BJ (cell line): ENCODE measurements at regions not wholly inside any gene's neighbourhood (a gene's known extent, or its start where the extent isn't known, plus 50 kb on each side); places are given as distances from the start of the nearest gene placed in this dataset.

Experiments
- CTCF ChIA-PET: fragments of 350-600 bp; formaldehyde crosslinking; extraction: SDS; loops from one replicate; lab custom pipeline; 2021; ENCODE audit warnings: antibody characterized with exemption, inconsistent platforms; lab: Yijun Ruan, JAX
- POLR2A ChIA-PET: fragments of 300-600 bp; sonication (Branson Sonifier 250); formaldehyde crosslinking; extraction: SDS; loops from one replicate; lab custom pipeline; 2021; ENCODE audit warnings: antibody characterized with exemption; lab: Charles Lee
- DNase-seq: peaks from one replicate; pipeline ENCODE4 v3.0.0-alpha.2; 2011; ENCODE audit warnings: low read depth
- H3K27me3 ChIP-seq: 2 replicates; pipeline ENCODE4 v1.6.0; 2011; ENCODE audit warnings: low read length; ENCODE audit not compliant: control insufficient read depth, insufficient read depth
- H3K36me3 ChIP-seq: 2 replicates; pipeline ENCODE4 v1.5.1; 2011; ENCODE audit warnings: low read length; ENCODE audit not compliant: control insufficient read depth, insufficient read depth
- H3K4me3 ChIP-seq: 2 replicates; pipeline ENCODE4 v1.5.1; 2011; ENCODE audit warnings: low read depth, mild to moderate bottlenecking, control low read depth, low read length
- TF ChIP-seq, protein P1 (sequence below): IDR thresholded peaks from 2 replicates; pipeline ENCODE4 v1.5.1; 2011; ENCODE audit warnings: low read depth, mild to moderate bottlenecking, control low read depth, inconsistent platforms, low read length, moderate library complexity; ENCODE audit not compliant: insufficient read depth

DNA sequence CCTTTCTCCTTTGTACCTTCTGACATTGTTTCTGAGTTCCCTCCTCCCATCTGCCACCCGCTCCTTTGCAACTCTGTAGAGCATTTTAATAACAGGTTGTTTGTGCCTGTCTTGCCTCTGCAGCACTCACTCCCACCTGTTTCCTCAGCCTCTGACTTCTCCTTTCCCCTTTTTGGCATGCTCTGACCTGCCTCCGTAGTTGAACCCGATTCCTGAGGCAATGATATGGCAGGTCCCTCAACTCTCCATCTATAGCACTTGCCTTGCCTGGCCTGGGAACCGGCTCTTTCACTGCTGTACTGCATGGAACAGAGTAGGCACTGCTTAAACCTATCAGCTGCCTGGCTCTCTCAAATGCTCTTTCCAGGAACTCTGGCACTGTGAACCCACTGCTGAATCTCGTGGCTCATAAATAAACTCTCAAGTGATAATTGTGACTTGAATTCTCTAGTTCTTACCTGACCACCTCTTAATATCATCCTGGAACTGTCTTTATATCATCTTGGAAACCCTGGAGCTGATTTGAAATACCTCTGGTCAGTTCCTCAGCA is 50.3 kb downstream of the UTRN start:
- no peaks in the 10 kb centered on the region for H3K36me3 ChIP-seq
- H3K27me3 ChIP-seq = no peaks in the 10 kb centered on the region
- CTCF ChIA-PET = no interaction called here
- TF ChIP-seq, protein P1, sequence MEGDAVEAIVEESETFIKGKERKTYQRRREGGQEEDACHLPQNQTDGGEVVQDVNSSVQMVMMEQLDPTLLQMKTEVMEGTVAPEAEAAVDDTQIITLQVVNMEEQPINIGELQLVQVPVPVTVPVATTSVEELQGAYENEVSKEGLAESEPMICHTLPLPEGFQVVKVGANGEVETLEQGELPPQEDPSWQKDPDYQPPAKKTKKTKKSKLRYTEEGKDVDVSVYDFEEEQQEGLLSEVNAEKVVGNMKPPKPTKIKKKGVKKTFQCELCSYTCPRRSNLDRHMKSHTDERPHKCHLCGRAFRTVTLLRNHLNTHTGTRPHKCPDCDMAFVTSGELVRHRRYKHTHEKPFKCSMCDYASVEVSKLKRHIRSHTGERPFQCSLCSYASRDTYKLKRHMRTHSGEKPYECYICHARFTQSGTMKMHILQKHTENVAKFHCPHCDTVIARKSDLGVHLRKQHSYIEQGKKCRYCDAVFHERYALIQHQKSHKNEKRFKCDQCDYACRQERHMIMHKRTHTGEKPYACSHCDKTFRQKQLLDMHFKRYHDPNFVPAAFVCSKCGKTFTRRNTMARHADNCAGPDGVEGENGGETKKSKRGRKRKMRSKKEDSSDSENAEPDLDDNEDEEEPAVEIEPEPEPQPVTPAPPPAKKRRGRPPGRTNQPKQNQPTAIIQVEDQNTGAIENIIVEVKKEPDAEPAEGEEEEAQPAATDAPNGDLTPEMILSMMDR = no peak
- no peak for DNase-seq
- no peak overlapping the region for H3K4me3 ChIP-seq
- POLR2A ChIA-PET = no interaction called here

DNA sequence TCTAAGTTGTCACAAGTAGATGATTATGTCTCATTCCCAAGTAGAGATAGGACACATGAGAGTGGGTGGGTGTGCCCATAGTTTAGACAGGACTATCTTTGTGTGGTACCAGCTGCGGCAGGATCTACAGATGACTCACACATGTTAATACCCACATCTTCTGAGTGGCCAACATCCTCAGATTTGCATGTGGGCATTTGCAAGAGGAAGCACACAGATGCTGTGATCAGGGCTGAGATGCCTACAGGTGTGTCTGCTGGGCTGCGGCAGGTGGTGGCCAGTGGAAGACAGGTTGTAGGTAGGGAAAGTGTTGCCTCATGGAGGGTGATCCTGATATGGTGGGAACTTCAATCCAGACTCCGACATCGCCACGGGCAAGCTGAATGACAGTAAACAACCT is 50.8 kb downstream of the UTRN start:
- Histone ChIP-seq H3K4me3 (no peak overlapping the region), H3K36me3 (no peaks in the 10 kb centered on the region), H3K27me3 (no peaks in the 10 kb centered on the region)
- ChIA-PET CTCF (no interaction called here), POLR2A (no interaction called here)
- TF ChIP-seq, protein P1 = no peak
- no peak for DNase-seq

DNA sequence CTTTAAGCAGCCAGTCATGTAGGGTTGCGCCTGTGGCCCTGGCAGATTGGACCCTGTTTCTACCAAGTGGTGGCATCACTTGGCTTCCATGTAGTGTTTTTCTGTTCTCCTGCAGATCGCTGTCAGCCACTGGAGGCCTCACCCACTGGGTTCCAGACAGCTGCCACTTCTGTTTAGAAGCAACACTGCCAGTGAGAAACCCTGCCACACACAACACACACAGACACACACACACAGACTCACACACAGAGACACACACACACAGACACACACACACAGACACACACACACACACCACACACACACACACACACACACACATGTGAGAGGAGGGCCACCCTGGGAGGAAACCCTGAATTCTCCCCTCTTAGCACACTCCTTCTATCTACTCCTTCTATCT is 51.8 kb downstream of the UTRN start:
- no peak for DNase-seq
- CTCF ChIA-PET = no interaction called here
- H3K4me3 ChIP-seq = no peak overlapping the region
- no peaks in the 10 kb centered on the region for H3K36me3 ChIP-seq
- POLR2A ChIA-PET = no interaction called here
- TF ChIP-seq, protein P1 = no peak
- H3K27me3 ChIP-seq = no peaks in the 10 kb centered on the region

DNA sequence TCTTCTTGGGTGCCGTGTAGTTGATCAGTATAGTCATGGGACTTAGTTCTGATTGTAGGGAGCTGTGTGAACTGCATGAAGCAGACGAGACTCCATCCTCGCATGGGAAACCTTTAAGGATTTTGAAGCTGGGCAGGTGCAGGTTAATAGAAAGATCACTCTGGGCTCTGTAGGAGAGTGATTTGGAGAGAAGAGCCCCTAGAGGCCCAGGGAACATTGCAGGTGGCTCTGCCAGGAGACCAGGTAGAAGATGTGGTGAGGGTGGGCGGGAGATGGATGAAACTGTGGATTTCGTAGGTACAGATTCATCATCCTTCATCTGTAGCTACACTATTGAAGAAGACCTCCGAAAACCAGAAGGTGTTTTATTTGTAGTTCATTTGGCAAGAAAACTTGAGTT is 53.3 kb downstream of the UTRN start:
- POLR2A ChIA-PET = no interaction called here

DNA sequence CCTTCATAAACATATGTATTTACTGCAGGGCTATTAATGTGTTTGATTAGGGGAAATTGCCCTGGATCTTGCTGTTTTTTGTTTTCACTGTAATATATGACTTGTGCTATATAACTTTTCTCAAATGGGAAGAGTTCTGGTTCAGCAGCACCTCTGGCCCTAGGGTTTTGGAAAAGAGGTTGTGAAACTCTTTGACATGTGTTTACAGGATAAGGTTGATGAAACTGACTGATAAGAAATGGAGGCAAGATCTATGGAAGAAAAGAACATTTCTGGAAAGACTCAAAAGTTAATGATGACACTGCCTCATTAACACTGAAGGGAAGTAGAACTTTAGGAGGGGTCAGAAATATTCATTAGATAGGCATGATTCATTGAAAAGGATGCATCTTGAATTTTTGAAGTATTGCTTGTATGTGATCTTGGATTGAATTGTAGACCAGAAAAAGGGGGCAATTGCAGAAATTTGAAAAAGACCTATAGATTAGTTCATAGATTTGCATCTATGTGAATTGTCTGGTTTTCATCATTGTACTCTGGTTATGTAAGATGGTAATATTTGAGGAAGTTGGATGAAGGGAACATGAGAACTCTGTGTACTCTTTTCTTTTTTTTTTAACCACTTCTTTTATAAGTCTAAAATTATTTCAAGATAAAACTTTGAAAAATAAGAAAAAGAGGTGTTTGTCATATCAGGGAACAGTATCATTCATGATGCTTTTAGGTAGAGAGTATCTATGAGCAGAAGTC is 54.0 kb downstream of the UTRN start:
- ChIA-PET POLR2A (no interaction called here), CTCF (no interaction called here)
- Histone ChIP-seq H3K36me3 (no peaks in the 10 kb centered on the region), H3K27me3 (no peaks in the 10 kb centered on the region), H3K4me3 (no peak overlapping the region)
- no peak for DNase-seq
- TF ChIP-seq, protein P1 = no peak

More for the DNA sequence above, 53.3 kb downstream of the UTRN start:
- Histone ChIP-seq H3K4me3 (no peak overlapping the region), H3K27me3 (no peaks in the 10 kb centered on the region), H3K36me3 (no peaks in the 10 kb centered on the region)
- CTCF ChIA-PET = no interaction called here
- TF ChIP-seq, protein P1 = no peak
- DNase-seq = no peak
